D721Med (cell line): ENCODE measurements at regions not wholly inside any gene's neighbourhood (a gene's known extent, or its start where the extent isn't known, plus 50 kb on each side); places are given as distances from the start of the nearest gene placed in this dataset.

Source experiments
- DNase-seq: peaks from one replicate; pipeline ENCODE4 v3.0.0; 2011; ENCODE audit warnings: low spot score; ENCODE audit not compliant: insufficient read length
- FAIRE-seq: peaks from 2 replicates; lab custom pipeline; 2011; peaks lifted over from hg19 to GRCh38; lab: Jason Lieb, UNC
- TF ChIP-seq, protein P1 (sequence below): IDR thresholded peaks from 2 replicates; pipeline ENCODE4 v1.5.1; 2012; ENCODE audit warnings: mild to moderate bottlenecking, control low read depth; ENCODE audit not compliant: insufficient read depth; ENCODE audit errors: missing control alignments

DNA sequence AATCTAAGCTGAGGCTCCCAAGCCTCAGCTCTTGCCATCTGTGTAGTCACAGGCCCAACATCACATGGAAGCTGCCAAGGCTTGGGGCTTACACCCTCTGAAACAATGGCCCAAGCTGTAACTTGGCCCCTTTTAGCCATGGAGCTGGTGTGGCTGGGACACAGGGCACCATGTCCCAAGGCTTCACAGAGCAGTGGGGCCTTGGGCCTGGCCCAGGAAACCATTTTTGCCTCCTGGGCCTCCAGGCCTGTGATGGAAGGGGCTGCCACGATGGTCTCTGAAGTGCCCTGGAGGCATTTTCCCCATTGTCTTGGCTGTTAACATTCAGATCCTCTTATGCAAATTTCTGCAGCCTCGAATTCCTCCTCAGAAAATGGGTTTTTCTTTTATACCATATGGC lies 952.3 kb upstream of the GOT2 start:
- DNase-seq (no peak), FAIRE-seq (no peak)

DNA sequence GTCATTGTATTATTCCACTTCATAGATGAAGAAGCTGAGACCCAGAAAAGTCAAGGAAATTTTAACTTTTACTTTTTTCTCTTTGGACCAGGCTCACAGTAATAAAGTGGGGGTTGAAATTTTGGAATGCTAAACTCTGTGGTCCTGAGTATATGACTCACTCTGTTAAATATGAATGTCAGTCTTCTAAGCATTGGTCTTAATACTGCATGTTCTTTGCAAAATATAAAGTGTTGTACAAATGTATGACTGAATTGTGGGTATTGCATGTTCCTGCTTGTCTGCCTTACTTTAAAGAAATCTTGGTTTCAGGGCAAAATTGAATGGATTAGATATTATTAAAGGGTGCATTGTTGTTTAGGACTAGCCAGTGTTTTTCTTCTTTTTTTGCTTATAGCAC lies 950.8 kb upstream of the GOT2 start:
- DNase-seq (no peak), FAIRE-seq (no peak)
- TF ChIP-seq, protein P1, sequence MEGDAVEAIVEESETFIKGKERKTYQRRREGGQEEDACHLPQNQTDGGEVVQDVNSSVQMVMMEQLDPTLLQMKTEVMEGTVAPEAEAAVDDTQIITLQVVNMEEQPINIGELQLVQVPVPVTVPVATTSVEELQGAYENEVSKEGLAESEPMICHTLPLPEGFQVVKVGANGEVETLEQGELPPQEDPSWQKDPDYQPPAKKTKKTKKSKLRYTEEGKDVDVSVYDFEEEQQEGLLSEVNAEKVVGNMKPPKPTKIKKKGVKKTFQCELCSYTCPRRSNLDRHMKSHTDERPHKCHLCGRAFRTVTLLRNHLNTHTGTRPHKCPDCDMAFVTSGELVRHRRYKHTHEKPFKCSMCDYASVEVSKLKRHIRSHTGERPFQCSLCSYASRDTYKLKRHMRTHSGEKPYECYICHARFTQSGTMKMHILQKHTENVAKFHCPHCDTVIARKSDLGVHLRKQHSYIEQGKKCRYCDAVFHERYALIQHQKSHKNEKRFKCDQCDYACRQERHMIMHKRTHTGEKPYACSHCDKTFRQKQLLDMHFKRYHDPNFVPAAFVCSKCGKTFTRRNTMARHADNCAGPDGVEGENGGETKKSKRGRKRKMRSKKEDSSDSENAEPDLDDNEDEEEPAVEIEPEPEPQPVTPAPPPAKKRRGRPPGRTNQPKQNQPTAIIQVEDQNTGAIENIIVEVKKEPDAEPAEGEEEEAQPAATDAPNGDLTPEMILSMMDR, result no peak

More for the DNA sequence above, 952.3 kb upstream of the GOT2 start:
- TF ChIP-seq, protein P1, result no peak

DNA sequence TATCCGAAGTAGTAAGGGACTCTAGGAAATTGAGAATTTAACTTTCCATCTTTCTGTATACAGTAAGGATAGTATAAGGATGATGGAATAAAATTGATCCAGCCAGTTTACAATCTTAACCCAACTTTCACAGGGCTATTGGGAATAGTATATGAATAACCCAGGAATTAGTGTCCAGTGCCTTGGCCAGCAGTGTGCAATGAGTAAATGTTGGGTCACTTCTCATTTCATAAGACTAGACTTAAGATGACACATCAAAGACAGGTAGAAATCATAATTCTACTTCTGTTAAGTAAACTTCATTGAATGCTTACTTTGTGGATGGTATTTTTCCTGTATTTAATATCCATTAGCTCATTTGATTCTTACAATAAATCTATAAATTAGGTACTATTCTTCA lies 949.6 kb upstream of the GOT2 start:
- TF ChIP-seq, protein P1, result no peak
- FAIRE-seq (no peak), DNase-seq (no peak)

DNA sequence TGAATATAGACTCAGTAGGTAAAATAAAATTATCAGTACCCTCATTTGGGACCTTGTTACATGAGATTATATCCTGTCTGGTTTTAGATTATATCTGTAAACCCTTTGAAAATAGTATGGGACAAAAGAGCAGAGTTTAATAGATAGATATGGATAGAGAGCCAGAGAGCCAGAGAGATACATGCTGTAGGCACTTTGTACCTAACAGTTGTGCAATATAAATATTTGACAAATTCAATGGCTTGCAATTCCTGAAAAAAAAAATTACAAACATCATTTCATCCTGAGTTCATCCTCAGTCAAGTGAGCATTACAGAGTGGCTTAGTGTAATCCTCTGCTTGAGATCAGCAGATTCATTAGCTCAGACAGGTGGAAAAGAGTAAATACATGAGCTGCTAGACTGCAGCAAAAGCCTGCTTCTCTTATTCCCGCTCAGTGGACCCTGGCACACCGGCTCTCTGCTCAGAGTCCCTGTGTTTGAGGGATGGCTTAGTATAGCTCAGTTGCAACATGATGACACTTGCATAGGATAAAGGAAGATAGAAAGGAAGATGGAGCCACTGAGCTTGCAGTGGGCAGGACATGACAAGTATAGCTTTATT lies 931.6 kb upstream of the GOT2 start:
- DNase-seq (no peak), FAIRE-seq (no peak)
- TF ChIP-seq, protein P1, result peak; percentile 9

DNA sequence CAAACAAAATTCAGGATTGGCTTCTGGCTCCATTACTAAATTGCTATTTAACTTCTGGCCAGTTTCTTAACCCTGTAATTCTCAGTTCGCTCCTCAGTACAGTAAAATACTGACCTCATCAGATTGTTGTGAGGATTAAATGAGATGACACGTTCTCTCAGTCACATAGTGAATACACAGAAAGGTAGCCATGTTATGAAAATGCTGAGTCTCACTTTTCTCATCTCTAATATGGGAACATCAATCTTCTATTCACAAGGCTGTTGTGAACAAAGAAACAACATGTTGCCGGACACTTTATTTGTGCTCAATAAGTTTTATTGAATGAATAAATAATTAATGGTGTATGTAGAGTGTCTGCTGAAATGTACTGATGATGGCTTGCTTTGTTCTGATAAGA lies 924.5 kb upstream of the GOT2 start:
- no peak for FAIRE-seq

DNA sequence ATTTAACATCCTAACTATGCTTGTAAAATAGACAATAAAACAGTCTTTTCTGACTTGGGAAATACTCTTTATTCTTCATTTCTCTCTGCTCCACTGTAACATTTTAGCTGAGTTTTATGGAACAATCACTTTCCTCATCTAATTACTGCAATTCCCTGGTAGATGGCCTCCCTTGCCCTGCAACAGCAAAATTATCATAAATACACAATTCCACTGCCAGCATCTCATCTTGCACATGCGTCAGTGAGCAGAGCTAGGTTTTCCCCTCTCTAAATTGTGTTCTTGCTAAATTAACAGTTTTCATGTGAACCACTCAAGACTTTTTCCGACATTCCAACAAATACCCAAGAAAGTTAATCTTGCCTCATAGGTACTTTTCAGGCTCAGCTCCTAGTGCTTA lies 920.9 kb upstream of the GOT2 start:
- DNase-seq, result no peak
- no peak for FAIRE-seq
- TF ChIP-seq, protein P1, result no peak

More for the DNA sequence above, 924.5 kb upstream of the GOT2 start:
- TF ChIP-seq, protein P1, result no peak
- DNase-seq, result no peak

DNA sequence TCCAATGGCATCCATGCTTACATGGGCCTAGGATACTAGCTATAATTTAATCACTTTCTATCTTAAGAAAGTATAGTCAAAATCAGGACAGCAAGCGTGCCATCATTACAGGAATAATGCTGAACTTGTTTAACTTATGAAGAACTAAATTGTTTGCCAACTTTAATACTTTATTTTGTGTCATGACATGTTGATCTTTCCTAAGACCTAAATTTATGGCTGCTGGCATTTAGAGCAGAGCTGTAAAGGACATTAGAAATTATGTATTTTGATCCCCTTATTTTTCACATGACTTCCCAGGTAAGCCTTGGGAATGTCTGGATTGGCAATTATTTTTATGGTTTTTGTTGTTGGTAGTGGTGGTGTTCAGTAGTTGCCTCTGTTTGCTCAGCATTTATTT lies 920.3 kb upstream of the GOT2 start:
- TF ChIP-seq, protein P1, result no peak
- DNase-seq (no peak), FAIRE-seq (no peak)
